GM19025 (cell line): ENCODE measurements at regions not wholly inside any gene's neighbourhood (a gene's known extent, or its start where the extent isn't known, plus 50 kb on each side); places are given as distances from the start of the nearest gene placed in this dataset.

Experiments
- ATAC-seq: cut with Tn5 transposase; IDR thresholded peaks from one replicate; pipeline ENCODE4 v1.9.1; 2021; ENCODE audit warnings: mild to moderate bottlenecking, low read depth, moderate library complexity; ENCODE audit not compliant: unreplicated experiment

GRCh38 chr14:100658181-100658886 is 68.4 kb upstream of the DLK1 start:
- ATAC-seq = no peak

GRCh38 chr14:100659345-100660001 is 67.2 kb upstream of the DLK1 start:
- no peak for ATAC-seq

GRCh38 chr14:100660498-100660881 is 66.2 kb upstream of the DLK1 start:
- no peak for ATAC-seq

- no peak for ATAC-seq
Measured at GRCh38 chr14:100660882-100661635, 65.6 kb upstream of the DLK1 start.

GRCh38 chr14:100662879-100663760 is 63.6 kb upstream of the DLK1 start:
- no peak for ATAC-seq

- no peak for ATAC-seq
Measured at GRCh38 chr14:100663761-100664052, 63.0 kb upstream of the DLK1 start.

- no peak for ATAC-seq
Measured at GRCh38 chr14:100664231-100664630, 62.5 kb upstream of the DLK1 start.

- no peak for ATAC-seq
Measured at GRCh38 chr14:100664841-100665510, 61.7 kb upstream of the DLK1 start.

GRCh38 chr14:100665511-100666032 is 61.1 kb upstream of the DLK1 start:
- ATAC-seq = no peak

- no peak for ATAC-seq
Measured at GRCh38 chr14:100666403-100666802, 60.3 kb upstream of the DLK1 start.

GRCh38 chr14:100666851-100667250 is 59.8 kb upstream of the DLK1 start:
- ATAC-seq = no peak

- no peak for ATAC-seq
Measured at GRCh38 chr14:100667656-100668055, 59.0 kb upstream of the DLK1 start.

- no peak for ATAC-seq
Measured at GRCh38 chr14:100668352-100668751, 58.3 kb upstream of the DLK1 start.

GRCh38 chr14:100669011-100669412 is 57.7 kb upstream of the DLK1 start:
- no peak for ATAC-seq

- ATAC-seq = no peak
Measured at GRCh38 chr14:100669468-100669867, 57.2 kb upstream of the DLK1 start.

GRCh38 chr14:100670017-100670752 is 56.5 kb upstream of the DLK1 start:
- ATAC-seq = no peak

- ATAC-seq = no peak
Measured at GRCh38 chr14:100670753-100671049, 56.0 kb upstream of the DLK1 start.

- no peak for ATAC-seq
Measured at GRCh38 chr14:100671386-100671901, 55.2 kb upstream of the DLK1 start.

- ATAC-seq = no peak
Measured at GRCh38 chr14:100671906-100672305, 54.8 kb upstream of the DLK1 start.
